ENCODE measurements at regions not wholly inside any gene's neighbourhood (a gene's known extent, or its start where the extent isn't known, plus 50 kb on each side); places are given as distances from the start of the nearest gene placed in this dataset.
"Not testable (repeated sequence)": the region's sequence is repeated elsewhere in the genome, so short reads cannot be mapped to it uniquely, and the experiment has no call there.

DNA sequence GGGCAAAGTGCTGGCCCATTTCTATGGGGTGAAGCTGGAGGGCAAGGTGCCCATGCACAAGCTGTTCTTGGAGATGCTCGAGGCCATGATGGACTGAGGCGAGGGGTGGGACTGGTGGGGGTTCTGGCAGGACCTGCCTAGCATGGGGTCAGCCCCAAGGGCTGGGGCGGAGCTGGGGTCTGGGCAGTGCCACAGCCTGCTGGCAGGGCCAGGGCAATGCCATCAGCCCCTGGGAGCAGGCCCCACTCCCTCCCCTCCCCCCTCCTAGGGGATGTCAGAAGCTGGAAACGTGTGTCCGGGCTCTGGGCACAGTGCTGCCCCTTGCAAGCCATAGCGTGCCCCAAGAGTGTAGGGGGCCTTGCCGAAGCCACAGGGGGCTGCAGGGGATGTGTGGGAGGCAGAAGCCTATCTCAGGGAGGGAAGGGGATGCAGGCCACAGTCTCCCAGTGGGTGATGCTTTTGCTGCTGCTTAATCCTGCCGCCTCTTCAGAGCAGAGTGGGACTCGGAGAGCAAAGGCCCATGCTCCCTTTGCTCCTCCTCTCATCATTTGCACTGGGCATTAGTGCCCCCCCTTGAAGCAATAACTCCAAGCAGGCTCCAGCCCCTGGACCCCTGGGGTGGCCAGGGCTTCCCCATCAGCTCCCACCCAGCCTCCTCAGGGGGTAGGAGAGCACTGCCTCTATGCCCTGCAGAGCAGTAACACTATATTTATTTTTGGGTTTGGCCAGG lies 85.2 kb downstream of the MRPL57 start:
- DNase-seq (ENCODE audit: low read depth) = not testable (repeated sequence)

DNA sequence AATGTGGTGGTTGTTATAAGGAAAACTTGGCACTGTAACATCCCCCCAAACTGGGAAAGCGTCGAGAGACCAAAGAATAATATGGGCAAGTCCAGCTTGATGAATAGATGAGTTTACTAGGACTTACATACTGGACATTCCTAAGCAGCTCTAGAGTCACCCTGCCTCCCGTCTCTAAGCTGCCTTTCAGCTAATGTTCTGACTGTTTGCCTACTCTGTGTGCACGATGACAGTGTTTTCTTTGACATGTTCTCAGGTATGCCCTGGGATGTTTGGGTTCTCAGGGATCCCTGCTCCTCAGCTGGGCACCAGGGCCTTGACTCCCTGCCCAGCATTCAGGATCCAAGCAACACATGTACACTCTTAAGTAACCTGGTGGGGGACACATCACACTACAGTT lies 87.5 kb downstream of the MRPL57 start:
- not testable (repeated sequence) for DNase-seq (ENCODE audit: low read depth)

DNA sequence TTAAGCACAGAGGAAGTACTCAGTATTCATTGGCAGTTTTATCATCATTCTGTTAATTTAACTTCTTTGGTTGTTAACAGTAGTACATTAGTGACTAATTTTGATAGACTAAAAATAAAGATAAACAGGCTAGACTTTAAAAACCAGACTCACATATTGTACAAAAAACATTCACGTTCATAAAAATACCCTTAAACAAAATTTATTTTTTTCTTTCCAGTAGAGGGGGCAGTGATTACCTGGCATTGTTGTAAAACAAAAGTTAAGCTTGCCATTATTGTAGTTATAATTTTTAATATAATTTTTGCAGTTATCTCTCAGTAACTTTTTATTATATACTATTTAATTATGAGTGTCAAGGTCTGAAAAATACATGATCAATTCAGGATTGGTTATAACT lies 92.0 kb downstream of the MRPL57 start:
- not testable (repeated sequence) for DNase-seq (ENCODE audit: low read depth)

DNA sequence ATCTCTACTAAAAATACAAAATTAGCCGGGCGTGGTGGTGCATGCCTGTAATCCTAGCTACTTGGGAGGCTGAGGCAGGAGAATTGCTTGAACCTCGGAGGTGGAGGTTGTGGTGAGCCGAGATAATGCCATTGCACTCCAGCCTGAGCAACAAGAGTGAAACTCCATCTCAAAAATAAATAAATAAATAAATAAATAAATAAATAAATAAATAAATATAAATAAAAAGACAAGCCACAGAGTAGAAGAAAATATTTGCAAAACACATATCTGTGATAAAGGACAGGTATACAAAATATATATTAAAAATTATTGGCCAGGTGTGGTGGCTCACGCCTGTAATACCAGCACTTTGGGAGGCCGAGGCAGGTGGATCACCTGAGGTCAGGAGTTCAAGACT lies 96.0 kb downstream of the MRPL57 start:
- DNase-seq (ENCODE audit: low read depth) = not testable (repeated sequence)

DNA sequence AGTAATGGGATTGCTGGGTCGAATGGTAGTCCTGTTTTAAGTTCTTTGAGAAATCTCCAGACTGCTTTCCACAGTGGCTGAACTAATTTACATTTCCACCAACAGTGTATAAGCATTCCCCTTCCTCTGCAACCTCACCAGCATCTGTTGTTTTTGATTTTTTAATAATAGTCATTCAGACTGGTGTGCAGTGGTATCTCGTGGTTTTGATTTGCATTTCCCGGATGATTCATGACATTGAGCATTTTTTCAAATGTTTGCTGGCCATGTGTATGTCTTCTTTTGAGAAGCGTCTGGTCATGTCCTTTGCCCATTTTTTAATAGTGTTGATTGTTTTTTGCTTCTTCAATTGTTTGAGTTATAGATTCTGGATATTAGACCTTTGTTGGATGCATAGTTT lies 98.0 kb downstream of the MRPL57 start:
- not testable (repeated sequence) for DNase-seq (ENCODE audit: low read depth)

DNA sequence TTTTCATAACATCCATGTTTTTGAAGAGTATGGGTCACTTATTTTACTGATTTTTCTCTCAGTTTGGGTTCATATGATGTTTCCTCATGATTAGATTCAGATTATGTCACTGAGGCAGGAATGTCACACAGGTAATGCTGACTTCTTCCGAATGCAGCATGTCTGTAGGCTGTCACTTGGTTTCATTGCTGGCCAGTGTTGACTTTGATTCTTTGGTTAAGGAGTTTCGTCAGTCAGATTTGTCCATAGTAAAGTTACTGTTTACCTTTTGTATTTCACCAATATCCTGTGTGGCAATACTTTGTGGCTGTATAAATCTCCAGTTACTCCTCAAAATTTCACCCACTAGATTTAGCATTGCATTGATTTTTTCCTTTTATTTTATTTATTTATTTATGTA lies 105.6 kb downstream of the MRPL57 start:
- DNase-seq (ENCODE audit: low read depth) = no peak

DNA sequence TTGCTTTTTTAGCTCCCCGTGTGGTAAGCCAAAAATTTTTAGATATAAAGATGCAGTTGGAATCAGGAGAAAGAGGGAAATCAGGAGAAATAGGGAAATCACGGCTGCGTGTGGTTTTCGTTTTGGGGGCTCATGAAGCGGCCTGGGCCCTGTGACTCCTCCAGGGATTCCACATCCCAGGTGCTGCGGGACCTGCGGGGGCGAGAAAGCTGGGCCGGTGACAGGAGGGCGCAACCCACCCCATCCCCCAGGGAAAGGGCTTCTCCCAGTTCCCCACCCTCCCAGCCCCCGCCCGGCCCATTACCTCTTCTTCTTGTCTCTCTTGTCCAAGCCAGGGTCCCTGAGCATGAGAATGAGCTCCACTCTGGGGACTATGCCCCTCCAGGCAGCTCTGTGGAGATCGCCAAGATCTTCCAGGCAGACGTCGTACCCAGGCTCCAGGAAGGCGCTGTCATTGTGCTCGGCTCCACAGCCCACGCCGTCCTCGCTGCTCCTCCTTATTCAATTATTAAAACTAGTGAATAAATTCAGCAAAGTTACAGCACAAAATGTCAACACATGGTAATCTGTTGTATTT lies 111.0 kb downstream of the MRPL57 start:
- no peak for DNase-seq (ENCODE audit: low read depth)

DNA sequence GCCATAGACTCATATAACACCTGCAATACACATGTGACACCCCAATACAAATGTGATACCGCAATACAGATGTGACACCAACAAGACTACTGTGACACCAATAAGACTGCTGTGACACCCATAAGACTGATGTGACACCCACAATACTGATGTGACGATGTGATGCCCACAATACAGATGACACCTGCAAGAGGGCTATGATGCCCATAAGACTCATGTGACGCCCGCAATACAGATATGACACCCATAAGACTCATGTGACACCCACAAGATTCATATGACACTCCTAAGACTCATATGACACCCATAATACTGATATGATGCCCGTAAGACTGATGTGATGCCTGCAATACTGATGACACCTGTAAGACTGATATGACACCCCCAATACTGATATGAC lies 113.0 kb downstream of the MRPL57 start:
- no peak for DNase-seq (ENCODE audit: low read depth)

DNA sequence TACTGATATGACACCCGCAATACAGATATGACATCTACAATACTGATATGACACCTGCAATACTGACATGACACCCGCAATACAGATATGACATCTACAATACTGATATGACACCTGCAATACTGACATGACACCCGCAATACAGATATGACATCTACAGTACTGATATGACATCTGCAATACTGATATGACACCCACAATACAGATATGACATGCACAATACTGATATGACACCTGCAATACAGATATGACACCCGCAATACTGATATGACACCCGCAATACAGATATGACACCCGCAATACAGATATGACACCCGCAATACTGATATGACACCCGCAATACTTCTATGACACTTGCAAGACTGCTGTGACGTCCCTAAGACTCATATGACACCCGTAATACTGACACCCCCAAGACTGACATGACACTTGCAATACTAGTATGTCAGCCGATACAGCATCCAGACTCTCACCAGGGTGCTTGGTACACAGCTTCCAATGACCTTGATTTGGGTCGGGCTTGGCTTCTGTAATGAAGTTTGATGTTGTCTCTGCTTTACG lies 114.1 kb downstream of the MRPL57 start:
- DNase-seq (ENCODE audit: low read depth) = not testable (repeated sequence)

DNA sequence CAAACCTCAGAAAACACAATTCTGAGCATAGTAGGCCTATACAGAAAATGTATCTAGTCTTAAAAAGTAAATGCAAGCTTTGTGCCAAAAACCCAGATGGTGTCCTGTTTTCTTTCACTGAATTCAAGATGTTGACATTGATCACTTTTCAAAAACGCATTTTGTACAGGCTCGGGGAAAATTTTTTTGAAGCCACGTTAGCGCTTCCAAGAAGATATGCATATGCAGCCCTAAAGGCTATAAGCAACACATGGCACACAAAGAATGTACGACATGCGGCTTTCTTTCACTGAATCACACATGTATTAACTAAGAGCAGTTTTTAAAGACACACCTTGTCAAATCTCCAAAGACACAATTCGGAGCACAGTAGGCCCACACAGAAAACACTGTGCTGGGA lies 115.4 kb downstream of the MRPL57 start:
- DNase-seq (ENCODE audit: low read depth) = no peak

DNA sequence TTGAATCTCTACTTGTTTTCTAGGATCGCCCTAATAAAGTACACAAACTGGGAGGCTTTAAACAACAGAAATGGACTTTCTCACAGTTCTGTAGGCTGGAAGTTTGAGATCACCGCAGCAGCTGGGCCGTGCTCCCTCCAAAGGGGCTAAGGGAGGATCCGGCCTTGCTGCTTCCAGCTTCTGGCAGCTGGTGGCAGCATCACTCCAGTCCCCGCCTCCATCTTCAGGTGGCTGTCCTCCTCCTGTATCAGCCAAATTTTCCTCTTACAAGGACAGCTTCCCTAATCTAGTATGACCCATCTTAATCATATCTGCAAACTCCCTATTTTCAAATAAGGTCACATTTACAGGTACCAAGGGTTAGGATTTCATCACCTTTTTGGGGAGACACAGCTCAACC lies 120.5 kb downstream of the MRPL57 start:
- peak; percentile 19 for DNase-seq (ENCODE audit: low read depth)

DNA sequence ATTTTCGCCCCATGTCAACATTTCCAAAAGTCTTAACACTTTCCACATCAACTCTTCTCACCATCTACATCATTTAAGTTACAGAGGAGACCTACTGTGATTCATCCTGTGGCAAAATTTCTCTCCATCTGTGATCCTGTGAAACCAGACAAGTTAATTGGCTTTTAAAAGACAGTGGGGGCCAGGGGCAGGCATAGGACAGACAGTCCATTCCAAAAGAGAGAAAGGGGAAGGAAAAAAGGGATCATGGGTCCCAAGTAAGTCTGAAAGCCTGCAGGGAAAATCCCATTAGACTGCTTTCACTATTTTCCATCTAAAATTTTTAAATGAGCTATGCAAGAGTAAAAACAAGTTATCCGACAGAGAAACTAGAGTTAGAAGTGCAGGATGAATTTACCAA lies 121.0 kb downstream of the MRPL57 start:
- DNase-seq (ENCODE audit: low read depth) = peak; percentile 2

DNA sequence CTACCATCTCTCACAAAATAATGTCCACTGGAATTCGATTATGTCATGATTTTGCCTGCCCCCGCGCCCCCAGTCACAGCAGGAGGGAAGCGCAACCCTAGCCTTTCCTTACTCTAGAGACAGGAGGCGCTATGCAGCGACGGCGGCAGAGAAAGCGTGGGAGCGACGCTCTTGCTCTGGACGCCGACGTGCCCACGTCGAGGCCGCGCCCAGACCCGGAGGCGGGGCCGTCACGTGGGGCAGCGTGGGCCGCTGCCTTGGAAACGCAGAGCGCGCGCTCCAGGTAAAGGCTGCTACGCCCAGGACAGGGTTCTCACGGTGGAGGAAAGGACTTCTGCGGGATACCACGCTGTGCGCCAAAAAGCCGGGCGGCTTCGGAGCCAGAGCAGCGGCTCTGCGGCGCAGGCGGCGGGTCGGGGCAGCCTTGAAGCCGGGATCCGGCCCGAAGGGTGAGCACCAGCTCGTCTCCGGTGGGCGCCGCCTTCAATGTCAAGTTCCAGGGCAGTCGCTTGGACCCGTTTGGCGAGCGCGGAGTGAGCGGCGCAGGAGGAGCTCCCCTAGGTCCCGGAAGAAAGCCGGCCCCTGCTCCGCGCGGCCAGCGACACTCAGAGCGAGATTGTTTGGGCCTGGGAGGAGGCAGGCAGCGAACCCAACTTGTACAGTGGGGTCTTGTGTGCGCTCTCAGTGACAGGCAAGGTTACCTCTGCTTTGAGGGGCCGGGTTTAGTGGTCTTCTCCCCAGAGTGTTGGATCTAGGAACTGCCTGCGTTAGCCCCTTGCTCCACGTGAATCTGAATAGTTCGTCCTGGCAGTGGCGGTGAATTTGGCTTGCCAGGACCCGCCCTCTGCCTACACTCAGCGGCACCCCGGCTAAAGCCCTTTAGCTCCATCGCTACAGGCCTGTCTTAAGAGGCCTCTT lies 121.7 kb downstream of the MRPL57 start:
- peak; percentile 81 for DNase-seq (ENCODE audit: low read depth)

DNA sequence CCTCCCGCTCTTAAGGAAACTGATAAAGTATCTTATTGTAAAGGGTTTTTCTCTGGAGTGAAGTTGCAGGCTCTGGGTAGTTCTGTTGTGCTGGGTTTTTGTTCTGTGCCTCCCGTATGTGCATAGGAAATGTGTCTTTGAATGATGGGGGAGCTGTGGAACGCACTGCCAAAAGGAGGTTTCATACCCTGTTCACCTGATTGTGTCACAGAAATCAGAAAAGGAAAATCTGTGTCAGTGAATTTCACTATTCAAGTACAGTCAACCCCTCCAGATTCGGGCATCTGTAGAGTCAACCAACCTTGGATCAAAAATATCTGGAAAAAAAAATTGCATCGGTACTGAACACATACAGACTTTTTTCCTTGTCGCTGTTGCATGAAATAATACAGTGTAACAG lies 127.8 kb downstream of the MRPL57 start:
- no peak for DNase-seq (ENCODE audit: low read depth)

DNA sequence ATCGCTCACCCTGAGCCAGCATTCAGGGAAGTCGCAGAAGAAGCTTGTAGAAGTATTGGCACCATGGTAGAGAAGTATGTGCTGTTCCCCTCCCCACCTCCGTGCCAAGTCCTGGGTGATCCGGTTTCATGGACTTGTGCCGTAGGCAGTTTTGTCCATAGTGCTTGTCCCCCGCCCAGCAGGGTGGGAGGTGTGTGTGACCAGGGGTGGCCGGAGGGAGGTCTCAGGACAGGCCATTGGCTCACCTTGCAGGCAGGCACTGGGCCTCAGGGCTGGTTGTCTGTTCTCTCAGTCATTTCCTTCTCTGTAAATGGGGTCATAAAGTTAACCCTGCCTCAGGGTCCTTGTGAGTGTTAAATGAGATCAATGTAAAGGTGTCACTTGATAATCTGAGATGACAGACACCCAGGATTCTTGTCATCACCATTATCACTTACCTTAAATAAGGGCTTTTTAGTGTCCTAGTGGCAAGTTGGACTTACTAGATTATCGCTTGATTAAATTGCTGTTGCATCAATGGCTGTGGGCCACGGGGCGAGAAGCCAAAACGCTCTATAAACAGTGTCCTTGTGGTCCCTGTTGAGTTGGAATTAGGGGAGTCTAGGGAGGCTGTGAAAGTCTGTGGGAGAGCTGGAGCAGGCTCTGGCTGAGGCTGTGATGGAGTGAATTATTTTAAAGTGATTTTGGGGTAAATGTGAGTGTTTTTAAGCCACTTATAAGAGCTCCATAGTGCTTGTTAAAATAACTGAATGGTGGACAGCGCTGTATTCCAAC lies 130.0 kb downstream of the MRPL57 start:
- not testable (repeated sequence) for DNase-seq (ENCODE audit: low read depth)

DNA sequence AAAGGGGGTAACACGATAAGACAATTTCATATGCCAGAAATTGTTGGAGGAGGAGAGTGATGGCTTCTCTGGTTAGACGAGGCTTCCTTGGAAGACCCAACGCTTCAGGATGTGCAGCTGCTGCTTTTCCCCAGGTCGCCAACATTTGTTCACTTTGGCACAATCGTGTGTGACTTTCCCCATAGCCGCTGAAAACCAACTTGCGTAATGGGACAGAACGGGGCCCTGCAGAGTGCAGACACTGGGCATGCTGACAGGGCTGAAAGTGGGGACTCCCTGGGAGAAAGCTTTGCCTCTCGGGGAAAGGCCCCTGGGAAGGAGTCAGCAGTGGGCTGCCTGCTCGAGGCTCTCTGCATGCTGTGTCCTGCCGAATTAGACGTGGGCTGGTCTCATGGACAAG lies 130.7 kb downstream of the MRPL57 start:
- DNase-seq (ENCODE audit: low read depth) = not testable (repeated sequence)

DNA sequence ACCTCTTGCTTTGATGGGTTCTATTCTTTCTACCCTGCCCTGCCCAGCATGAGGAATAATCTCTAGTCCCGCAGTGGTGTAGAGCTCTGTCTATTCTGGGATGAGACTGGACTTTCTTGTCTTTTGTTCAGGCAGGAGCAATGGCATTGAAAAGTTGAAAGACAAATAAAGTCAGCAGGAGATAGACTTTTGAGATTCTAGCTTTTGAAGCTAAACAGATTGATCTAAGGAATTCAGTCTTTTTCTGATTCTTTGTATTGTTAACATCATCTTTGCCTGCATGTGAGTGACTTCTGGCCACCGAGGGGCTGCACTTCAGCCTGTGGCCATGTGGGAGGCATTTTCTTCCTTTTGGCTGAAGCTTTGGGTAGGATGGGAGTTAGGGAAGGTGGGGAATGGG lies 132.4 kb downstream of the MRPL57 start:
- no peak for DNase-seq (ENCODE audit: low read depth)

DNA sequence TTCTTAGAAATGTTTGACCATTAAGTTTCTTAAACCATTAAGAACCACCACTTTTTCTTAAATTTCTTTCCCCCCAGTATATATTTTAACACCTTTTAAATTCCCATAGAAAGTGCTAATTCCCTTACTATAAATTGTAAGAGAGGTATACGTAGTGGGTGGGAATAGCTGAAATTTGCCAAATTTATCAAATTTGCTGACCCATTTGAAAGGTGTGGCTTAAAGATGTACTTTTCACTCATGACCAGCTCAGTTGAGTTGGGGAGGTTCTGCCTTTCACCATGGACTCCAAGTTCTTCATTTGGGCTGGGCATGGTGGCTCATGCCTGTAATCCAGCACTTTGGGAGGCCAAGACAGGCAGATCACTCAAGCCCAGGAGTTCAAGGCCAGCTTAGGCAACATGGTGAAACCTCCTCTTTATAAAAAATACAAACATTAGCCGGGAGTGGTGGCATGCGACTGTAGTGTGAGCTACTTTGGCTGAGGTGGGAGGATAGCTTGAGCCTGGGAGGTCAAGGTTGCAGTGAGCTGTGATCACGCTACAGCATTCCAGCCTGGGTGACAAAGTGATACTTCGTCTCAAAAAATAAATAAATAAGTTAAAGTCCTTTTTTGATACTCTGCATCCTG lies 133.2 kb downstream of the MRPL57 start:
- DNase-seq (ENCODE audit: low read depth) = peak; percentile 12

DNA sequence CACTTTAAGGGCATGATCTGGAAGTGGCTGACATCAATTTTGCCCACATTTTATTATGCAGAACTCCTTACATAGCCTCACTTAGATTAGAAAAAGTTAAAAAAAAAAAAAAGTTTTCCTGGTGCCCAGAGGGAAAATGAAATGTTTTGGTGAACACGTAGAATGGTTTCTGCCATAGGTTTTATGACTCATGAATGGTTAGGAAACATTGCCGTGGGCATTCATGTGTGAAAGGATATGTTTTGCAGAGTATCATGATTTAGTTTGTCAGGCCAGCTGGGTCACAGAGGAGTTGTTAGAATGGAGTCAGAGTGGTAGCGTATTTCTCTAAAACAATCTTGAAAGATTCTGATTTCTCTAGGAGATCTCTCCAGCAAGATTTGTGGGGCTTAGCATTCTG lies 133.8 kb downstream of the MRPL57 start:
- peak; percentile 85 for DNase-seq (ENCODE audit: low read depth)

DNA sequence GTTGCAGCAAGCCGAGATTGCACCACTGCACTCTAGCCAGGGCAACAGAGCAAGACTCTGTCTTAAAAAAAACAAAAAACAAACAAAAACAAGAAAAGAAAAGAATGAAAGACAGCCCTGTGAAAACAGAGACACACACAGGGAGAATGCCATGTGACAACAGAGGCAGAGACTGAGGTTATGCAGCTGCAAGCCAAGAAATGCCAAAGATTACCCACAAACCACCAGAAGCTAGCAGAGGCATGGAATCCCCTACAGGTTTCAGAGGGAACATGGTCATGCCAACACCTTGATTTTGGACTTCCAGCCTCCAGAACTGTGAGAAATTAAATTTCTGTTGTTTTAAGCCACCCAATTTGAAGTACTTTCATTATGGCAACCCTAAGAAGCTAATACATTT lies 138.5 kb downstream of the MRPL57 start:
- DNase-seq (ENCODE audit: low read depth) = peak; percentile 13

DNA sequence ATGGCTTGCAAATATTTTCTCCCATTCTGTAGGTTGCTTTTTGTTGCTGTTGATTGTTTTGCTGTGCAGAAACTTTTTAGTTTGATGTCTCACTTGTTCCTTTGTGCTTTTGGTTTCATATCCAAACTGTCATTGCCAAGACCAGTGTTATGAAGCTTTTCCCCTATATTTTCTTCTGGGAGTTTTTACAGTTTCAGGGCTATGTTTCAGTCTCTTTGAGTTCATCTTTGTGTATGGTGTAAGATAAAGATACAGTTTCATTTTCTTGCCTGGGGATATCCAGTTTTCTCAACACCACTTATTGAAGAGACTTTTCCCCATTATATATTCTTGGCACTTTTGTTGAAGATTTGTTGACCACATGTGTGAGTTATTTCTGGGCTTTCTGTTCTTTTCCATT lies 139.9 kb downstream of the MRPL57 start:
- DNase-seq (ENCODE audit: low read depth) = no peak

Data from renal cortical epithelial cell (primary cell).